HG02870 (cell line): ENCODE measurements at regions not wholly inside any gene's neighbourhood (a gene's known extent, or its start where the extent isn't known, plus 50 kb on each side); places are given as distances from the start of the nearest gene placed in this dataset.

Experiments used
- ATAC-seq: cut with Tn5 transposase; IDR thresholded peaks from one replicate; pipeline ENCODE4 v1.9.1; 2021; ENCODE audit warnings: mild to moderate bottlenecking, moderate library complexity; ENCODE audit not compliant: unreplicated experiment

DNA sequence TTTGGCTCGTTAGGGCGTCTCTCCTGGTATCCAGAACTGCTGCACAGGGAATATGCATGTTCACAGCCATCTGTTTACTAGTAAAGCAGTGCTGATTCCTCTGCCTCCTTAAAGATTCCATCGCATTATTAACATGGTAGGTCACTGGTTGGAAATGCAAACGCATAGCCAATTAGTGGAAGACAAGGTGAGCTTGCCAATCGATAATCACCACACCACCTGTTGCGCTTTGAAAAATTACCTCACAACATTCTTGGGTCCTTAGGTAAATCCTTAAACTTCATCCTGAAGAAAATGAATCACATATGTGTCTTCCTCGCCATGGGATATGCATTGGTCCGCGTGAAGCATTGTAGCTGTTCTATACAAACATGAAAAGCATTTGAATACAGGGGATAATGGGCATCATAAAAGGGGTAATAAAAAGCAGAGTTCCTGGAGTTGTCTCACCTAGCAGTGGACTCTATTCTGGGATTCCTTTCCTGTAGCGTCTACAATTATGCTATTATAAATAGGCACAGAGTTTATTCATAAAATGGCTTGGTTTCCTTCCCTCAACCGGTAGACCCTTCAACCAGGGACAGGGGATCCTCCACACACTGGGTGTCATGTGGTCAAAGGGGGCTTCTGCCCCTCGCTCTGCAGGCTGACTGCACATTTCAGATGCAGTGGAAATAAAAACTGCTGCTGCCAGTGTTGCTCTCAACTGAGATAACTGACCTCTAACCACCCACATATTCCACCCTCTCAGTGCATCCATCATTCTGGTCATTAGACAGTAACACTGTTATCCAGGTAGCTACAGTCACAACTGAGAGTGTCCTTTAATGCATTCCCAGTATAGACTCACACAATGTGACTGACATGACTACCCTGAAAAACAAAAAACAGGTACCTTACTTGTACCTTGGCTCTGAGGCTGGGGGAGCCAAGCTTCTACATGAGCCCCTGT is 389.2 kb upstream of the NFE2L3 start:
- ATAC-seq, result no peak

GRCh38 chr7:25763463-25763860 is 388.5 kb upstream of the NFE2L3 start:
- ATAC-seq, result no peak

DNA sequence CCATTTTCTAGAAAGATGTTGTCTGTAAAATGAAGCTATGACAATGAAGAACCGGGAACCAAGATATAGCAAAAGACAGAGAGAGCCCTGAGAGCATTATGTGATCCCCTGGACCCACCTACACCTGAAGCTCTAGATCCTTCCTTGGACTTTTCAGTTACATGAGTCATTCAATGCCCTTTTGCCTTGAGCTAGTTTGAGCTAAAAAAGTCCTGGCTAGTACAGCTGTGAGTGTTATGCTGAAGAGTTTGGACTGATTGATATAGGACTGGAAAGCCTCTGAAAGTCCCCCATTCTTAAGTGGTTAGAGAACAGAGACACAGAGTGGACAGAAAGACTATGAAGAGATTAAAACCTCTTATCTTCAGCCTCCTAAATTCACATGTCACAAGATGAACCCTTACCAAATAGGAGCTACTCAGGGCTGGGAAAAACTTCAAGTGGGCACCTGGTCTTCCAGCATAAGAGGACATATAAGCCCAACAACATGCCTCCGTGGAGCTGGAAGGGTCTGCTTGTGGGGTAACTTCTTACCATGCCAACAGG is 386.8 kb upstream of the NFE2L3 start:
- ATAC-seq, result no peak

DNA sequence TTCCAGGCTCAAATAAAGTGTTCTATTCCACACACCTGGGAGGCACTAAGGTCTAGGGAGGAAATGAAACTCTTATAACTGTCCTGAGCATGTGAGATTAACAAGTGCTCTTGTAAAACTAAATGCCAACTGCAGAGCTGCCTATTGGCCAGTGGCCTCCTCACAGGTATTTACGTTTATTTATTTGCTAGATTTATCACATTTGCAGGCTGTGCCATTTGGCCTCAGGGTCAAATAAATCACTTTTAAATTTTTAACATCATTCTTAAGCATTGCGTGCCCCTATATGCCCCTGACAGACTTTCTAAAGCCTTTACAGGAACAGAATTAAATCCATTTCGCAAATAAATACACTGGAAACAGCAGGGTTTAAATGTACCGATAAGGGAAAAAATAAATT is 381.8 kb upstream of the NFE2L3 start:
- ATAC-seq, result no peak

DNA sequence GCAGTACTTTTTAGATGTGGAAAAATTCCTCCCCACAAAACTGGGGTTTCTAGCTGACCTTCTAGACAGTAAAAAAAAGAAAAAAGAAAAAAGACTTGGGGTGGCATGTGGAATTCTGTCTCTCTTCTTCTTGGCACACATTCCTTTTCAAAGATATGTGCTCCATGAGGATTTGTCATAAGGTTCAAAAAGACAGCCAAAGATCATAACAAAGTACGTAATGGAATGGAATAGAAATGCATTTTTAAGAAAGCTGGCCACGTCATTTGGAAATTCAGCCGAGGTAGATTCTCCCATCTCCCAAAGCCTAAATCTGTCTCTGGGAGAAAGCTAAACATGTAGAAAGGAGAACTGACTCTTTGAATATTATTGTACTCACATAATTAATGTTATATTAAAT is 381.3 kb upstream of the NFE2L3 start:
- ATAC-seq, result no peak

- no peak for ATAC-seq
These were observed 380.5 kb upstream of the NFE2L3 start for GRCh38 chr7:25771491-25771890.

GRCh38 chr7:25772802-25773201 is 379.2 kb upstream of the NFE2L3 start:
- no peak for ATAC-seq

GRCh38 chr7:25774675-25775074 is 377.3 kb upstream of the NFE2L3 start:
- no peak for ATAC-seq

GRCh38 chr7:25775570-25775969 is 376.4 kb upstream of the NFE2L3 start:
- ATAC-seq, result no peak

DNA sequence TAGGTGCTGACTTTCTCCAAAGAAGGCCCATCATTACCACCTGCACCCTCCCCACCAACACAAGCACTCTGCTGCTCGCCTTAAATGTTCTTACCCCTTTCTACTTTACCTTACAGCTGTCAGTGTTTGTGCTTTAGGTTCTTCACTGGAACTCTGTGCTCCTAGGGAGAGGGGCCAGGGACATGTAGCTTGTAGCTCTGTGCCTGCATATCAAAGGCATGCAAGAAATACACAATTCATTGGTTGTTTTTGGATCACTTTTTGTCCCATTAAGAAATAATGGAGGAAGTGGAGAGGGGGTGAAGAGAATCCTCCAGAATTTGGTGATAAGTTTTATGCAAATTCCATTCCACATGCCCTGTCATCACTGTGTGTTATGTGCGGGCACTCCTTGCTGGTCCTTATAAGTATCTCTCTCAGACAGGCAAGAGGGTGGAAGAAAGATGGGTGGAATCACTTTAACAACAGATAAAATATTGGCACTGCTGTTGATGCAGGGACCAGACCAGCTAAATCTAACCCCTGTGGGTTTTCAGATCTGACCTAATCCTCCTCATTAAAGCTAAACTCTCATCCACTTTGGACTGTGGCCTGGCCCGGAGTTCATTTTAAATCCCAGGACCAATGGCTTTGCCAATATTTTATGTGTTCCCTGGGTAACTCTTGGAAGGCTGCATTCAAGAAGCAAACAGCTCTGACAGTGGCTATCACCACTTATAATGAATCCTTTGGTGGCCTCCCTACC is 375.8 kb upstream of the NFE2L3 start:
- ATAC-seq, result no peak

- no peak for ATAC-seq
These were observed 375.3 kb upstream of the NFE2L3 start for GRCh38 chr7:25776744-25777123.

- ATAC-seq, result no peak
These were observed 373.9 kb upstream of the NFE2L3 start for GRCh38 chr7:25777969-25778708.

GRCh38 chr7:25779002-25779546 is 372.9 kb upstream of the NFE2L3 start:
- no peak for ATAC-seq

DNA sequence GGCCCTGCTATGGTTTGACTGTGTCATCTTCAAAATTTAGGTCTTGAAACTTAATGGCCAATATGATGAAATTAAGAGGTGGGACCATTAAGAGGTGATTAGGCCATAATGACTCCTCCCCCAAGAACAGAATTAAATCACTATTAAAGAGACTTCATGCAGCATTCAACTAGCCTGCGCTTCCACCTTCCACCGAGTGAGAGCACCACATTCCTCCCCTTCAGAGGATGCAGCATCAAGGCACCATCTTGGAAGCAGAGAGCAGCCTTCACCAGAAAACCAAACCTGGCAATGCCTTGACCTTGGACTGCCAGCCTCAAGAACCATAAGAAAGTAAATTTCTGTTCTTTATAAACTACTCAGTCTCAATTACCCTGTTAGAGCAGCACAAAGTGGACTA is 371.1 kb upstream of the NFE2L3 start:
- no peak for ATAC-seq

- no peak for ATAC-seq
These were observed 370.3 kb upstream of the NFE2L3 start for GRCh38 chr7:25781704-25782103.

GRCh38 chr7:25786936-25787335 is 365.1 kb upstream of the NFE2L3 start:
- ATAC-seq, result no peak

DNA sequence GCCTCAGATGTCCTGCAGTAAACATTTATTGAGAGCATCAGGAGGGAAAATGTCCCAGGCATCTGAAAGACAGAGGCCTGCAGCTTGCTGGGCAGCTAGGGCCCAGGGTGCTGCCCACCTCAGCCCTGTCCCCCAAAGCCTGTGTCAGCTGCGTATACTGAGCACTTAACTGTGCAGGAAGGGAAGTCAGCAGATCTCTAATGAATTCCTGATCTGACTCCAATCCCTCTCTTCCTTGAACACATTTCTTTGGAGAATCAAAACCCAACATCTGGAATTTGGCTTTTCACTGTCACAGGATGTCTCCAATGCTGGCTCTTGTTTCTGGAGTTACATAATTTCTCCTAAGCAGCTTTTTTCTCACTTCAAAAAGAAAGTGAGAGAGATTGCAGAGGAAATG is 364.7 kb upstream of the NFE2L3 start:
- ATAC-seq, result no peak

DNA sequence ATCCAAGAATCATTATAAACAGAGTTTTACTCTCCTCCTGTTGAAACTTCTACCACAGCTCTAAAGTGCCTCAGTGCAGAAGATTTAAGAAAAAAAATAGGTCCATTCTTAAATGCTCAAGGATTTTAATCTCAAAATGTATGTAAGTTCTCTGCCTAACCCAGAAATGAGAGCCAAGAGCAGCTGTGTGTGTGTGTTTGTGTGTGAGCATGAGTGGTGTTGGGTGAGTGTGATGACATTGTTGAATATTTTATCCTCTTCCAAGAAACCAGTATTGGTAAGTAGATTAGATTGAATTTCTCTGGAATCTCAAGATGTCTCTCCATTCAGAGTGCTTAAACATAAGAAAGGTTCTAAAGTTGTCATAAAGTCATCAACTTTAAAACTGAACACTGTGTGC is 363.6 kb upstream of the NFE2L3 start:
- ATAC-seq, result no peak

- no peak for ATAC-seq
These were observed 362.9 kb upstream of the NFE2L3 start for GRCh38 chr7:25788961-25789620.
